Small intestine (tissue), 7 donors: ENCODE measurements at regions not wholly inside any gene's neighbourhood (a gene's known extent, or its start where the extent isn't known, plus 50 kb on each side); places are given as distances from the start of the nearest gene placed in this dataset.

Experiments used
- DNase-seq, 2 donors: peaks; one replicate each; pipeline versions ENCODE4 v3.0.0 to v3.0.0-alpha.2; 2013
- FAIRE-seq: peaks from 2 replicates; lab custom pipeline; 2012; peaks lifted over from hg19 to GRCh38; lab: Jason Lieb, UNC
- H3K27ac ChIP-seq, 3 donors: one replicate each; pipeline ENCODE4 v1.5.1; 2013; ENCODE audit warnings: low read length in 2 of 3, mild to moderate bottlenecking in 2 of 3, control low read depth in 1 of 3, inconsistent platforms in 1 of 3, low read depth in 1 of 3, moderate library complexity in 1 of 3
- H3K27me3 ChIP-seq, 3 donors: one replicate each; pipeline ENCODE4 v1.6.1; 2013; ENCODE audit warnings: low read length in 3 of 3, inconsistent platforms in 1 of 3; ENCODE audit not compliant: control insufficient read depth in 3 of 3, insufficient read depth in 3 of 3
- H3K36me3 ChIP-seq, 3 donors: one replicate each; pipeline ENCODE4 v1.6.1; 2013; ENCODE audit warnings: low read length in 3 of 3, inconsistent platforms in 1 of 3, low read depth in 1 of 3, mild to moderate bottlenecking in 1 of 3, moderate library complexity in 1 of 3; ENCODE audit not compliant: control insufficient read depth in 3 of 3, insufficient read depth in 2 of 3
- H3K4me1 ChIP-seq, 3 donors: one replicate each; pipeline ENCODE4 v1.6.1; 2013; ENCODE audit warnings: low read length in 2 of 3, inconsistent platforms in 1 of 3, low read depth in 1 of 3, mild to moderate bottlenecking in 1 of 3, moderate library complexity in 1 of 3; ENCODE audit not compliant: control insufficient read depth in 3 of 3, insufficient read depth in 2 of 3
- H3K4me3 ChIP-seq, 3 donors: one replicate each; pipeline ENCODE4 v1.5.1; 2013; ENCODE audit warnings: low read length in 3 of 3, control low read depth in 1 of 3, inconsistent platforms in 1 of 3, low read depth in 1 of 3, mild to moderate bottlenecking in 1 of 3, moderate library complexity in 1 of 3
- H3K9me3 ChIP-seq, 2 donors: one replicate each; pipeline ENCODE4 v1.6.1; 2013; ENCODE audit warnings: low read depth in 1 of 2, low read length in 1 of 2; ENCODE audit not compliant: control insufficient read depth in 2 of 2, insufficient read depth in 1 of 2
- WGBS, 3 donors: extraction: QIAGEN DNeasy Blood & Tissue Kit; methylation state at CpG; one replicate each; pipeline ENCODE4 v1.1.7; 2013; 5-methylcytosine and 5-hydroxymethylcytosine counted together
- donor health status: healthy with polysubstance abuse.
- donor health status: control.
- donor health status: control.
- donor health status: Bipolar disorder and iron deficiency.
- donor health status: healthy.

- Histone ChIP-seq H3K4me3 (no peak overlapping the region), H3K9me3 (no peaks in the 10 kb centered on the region), H3K4me1 (peaks cover 0 to 17% (median 0%) of the 10 kb centered on the region in 3 donors), H3K27me3 (no peaks in the 10 kb centered on the region), H3K36me3 (no peaks in the 10 kb centered on the region), H3K27ac (no peak overlapping the region)
- FAIRE-seq (no peak), DNase-seq (no peak)
- 77 to 86% (median 82%) methylated on average over 6 of the region's 6 CpGs for WGBS, 3 donors
These were observed 106.3 kb upstream of the SVIL start for GRCh38 chr10:29740981-29741545.

GRCh38 chr10:29738341-29738740 is 103.6 kb upstream of the SVIL start:
- Histone ChIP-seq H3K4me3 (no peak overlapping the region), H3K27me3 (no peaks in the 10 kb centered on the region), H3K4me1 (peaks cover 0 to 28% (median 5%) of the 10 kb centered on the region in 3 donors), H3K27ac (peak overlapping the region in 1 of 3 donors; percentile 72), H3K9me3 (no peaks in the 10 kb centered on the region), H3K36me3 (no peaks in the 10 kb centered on the region)
- peak in 1 of 2 donors; percentile 79 for DNase-seq
- no peak for FAIRE-seq
- WGBS, 3 donors, result 81 to 89% (median 83%) methylated on average over 10 to 11 of the region's 11 CpGs

GRCh38 chr10:29737074-29737593 is 102.4 kb upstream of the SVIL start:
- Histone ChIP-seq H3K36me3 (no peaks in the 10 kb centered on the region), H3K27ac (peak overlapping the region in 1 of 3 donors; percentile 81), H3K9me3 (no peaks in the 10 kb centered on the region), H3K4me3 (peak overlapping the region in 2 of 3 donors; percentile 45 to 63), H3K4me1 (peaks cover 0 to 28% (median 5%) of the 10 kb centered on the region in 3 donors), H3K27me3 (no peaks in the 10 kb centered on the region)
- 8 to 22% (median 20%) methylated on average over 26 to 27 of the region's 27 CpGs for WGBS, 3 donors
- no peak for FAIRE-seq
- peak in 1 of 2 donors; percentile 68 for DNase-seq

- DNase-seq, result peak; percentile 56 to 82
- FAIRE-seq, result no peak
- peak overlapping the region; percentile 63 to 90 (median 77) for H3K4me3 ChIP-seq
- WGBS, 3 donors, result 1% methylated on average over 44 to 74 of the region's 74 CpGs
- no peaks in the 10 kb centered on the region for H3K27me3 ChIP-seq
- peak overlapping the region; percentile 22 to 93 (median 91) for H3K27ac ChIP-seq
- no peaks in the 10 kb centered on the region for H3K9me3 ChIP-seq
- peaks cover 0 to 28% (median 5%) of the 10 kb centered on the region in 3 donors for H3K4me1 ChIP-seq
- no peaks in the 10 kb centered on the region for H3K36me3 ChIP-seq
These were observed 101.7 kb upstream of the SVIL start for GRCh38 chr10:29736366-29737073.

- H3K9me3 ChIP-seq, result no peaks in the 10 kb centered on the region
- DNase-seq (peak; percentile 84 to 96), FAIRE-seq (no peak)
- H3K27ac ChIP-seq, result peak overlapping the region; percentile 90 to 93 (median 91)
- H3K27me3 ChIP-seq, result no peaks in the 10 kb centered on the region
- peaks cover 0 to 28% (median 5%) of the 10 kb centered on the region in 3 donors for H3K4me1 ChIP-seq
- H3K4me3 ChIP-seq, result peak overlapping the region; percentile 63 to 90 (median 77)
- H3K36me3 ChIP-seq, result no peaks in the 10 kb centered on the region
- 0 to 1% (median 1%) methylated on average over 50 to 81 of the region's 81 CpGs for WGBS, 3 donors
These were observed 101.0 kb upstream of the SVIL start for GRCh38 chr10:29735628-29736365.

GRCh38 chr10:29734962-29735627 is 100.3 kb upstream of the SVIL start:
- DNase-seq, result peak; percentile 61 to 80
- H3K36me3 ChIP-seq, result no peaks in the 10 kb centered on the region
- H3K27ac ChIP-seq, result peak overlapping the region; percentile 90 to 93 (median 91)
- H3K4me1 ChIP-seq, result peaks cover 0 to 28% (median 5%) of the 10 kb centered on the region in 3 donors
- no peaks in the 10 kb centered on the region for H3K27me3 ChIP-seq
- H3K4me3 ChIP-seq, result peak overlapping the region; percentile 63 to 90 (median 77)
- H3K9me3 ChIP-seq, result no peaks in the 10 kb centered on the region
- FAIRE-seq, result no peak
- 1 to 2% (median 2%) methylated on average over 42 to 77 of the region's 77 CpGs for WGBS, 3 donors

GRCh38 chr10:29734640-29734961 is 99.8 kb upstream of the SVIL start:
- no peaks in the 10 kb centered on the region for H3K27me3 ChIP-seq
- H3K36me3 ChIP-seq, result no peaks in the 10 kb centered on the region
- DNase-seq, result no peak
- 14 to 38% (median 16%) methylated on average over 10 of the region's 10 CpGs for WGBS, 3 donors
- H3K9me3 ChIP-seq, result no peaks in the 10 kb centered on the region
- no peak for FAIRE-seq
- H3K4me1 ChIP-seq, result peaks cover 0 to 28% (median 5%) of the 10 kb centered on the region in 3 donors
- H3K27ac ChIP-seq, result peak overlapping the region in 2 of 3 donors; percentile 91 to 93
- peak overlapping the region; percentile 63 to 90 (median 77) for H3K4me3 ChIP-seq

GRCh38 chr10:29733323-29733722 is 98.6 kb upstream of the SVIL start:
- no peaks in the 10 kb centered on the region for H3K36me3 ChIP-seq
- peaks cover 0 to 29% (median 5%) of the 10 kb centered on the region in 3 donors for H3K4me1 ChIP-seq
- no peak for FAIRE-seq
- no peak overlapping the region for H3K4me3 ChIP-seq
- 75 to 93% (median 80%) methylated on average over 6 of the region's 6 CpGs for WGBS, 3 donors
- H3K9me3 ChIP-seq, result no peaks in the 10 kb centered on the region
- DNase-seq, result no peak
- H3K27me3 ChIP-seq, result no peaks in the 10 kb centered on the region
- no peak overlapping the region for H3K27ac ChIP-seq
